GM12878 (cell line): ENCODE measurements at regions not wholly inside any gene's neighbourhood (a gene's known extent, or its start where the extent isn't known, plus 50 kb on each side); places are given as distances from the start of the nearest gene placed in this dataset.

Source experiments
- ATAC-seq: fragments of 200-7000 bp; cut with Tn5 transposase; 3 replicates; pipeline ENCODE4 v1.9.1; 2020; ENCODE audit warnings: mild to moderate bottlenecking, moderate library complexity
- BruUV-seq: library from RNA; stranded (reverse); fragments of 400-500 nt; replicated peaks from 2 replicates; lab custom pipeline; 2021; lab: Mats Ljungman, UMichigan
- CTCF ChIA-PET: fragments of 300-600 bp; sonication (Branson Sonifier 250); formaldehyde crosslinking; extraction: SDS; loops from one replicate; lab custom pipeline; 2021; ENCODE audit warnings: inconsistent platforms; lab: Yijun Ruan, JAX
- POLR2A ChIA-PET: fragments of 350-600 bp; formaldehyde crosslinking; extraction: SDS; loops from one replicate; lab custom pipeline; 2021; ENCODE audit warnings: inconsistent platforms; lab: Charles Lee
- RAD21 ChIA-PET: fragments of 300-600 bp; sonication (Branson Sonifier 250); formaldehyde crosslinking; loops from one replicate; lab custom pipeline; 2023; ENCODE audit warnings: antibody characterized with exemption; ENCODE audit not compliant: unreplicated experiment; lab: Charles Lee
- SMC1A ChIA-PET: fragments of 300-600 bp; sonication (Branson Sonifier 250); formaldehyde crosslinking; loops from one replicate; lab custom pipeline; 2023; ENCODE audit not compliant: unreplicated experiment, uncharacterized antibody; lab: Charles Lee
- DNase-seq: peaks from one replicate; pipeline ENCODE4 v3.0.0-alpha.2; 2011; ENCODE audit warnings: low read depth, low spot score
- FAIRE-seq: peaks from 3 replicates; lab custom pipeline; 2011; peaks lifted over from hg19 to GRCh38; lab: Jason Lieb, UNC
- H2AFZ ChIP-seq: 2 replicates; pipeline ENCODE4 v1.6.0; 2011; ENCODE audit warnings: low read depth, low read length, control low read depth; ENCODE audit not compliant: control insufficient read depth
- H3K27ac ChIP-seq: 2 replicates; pipeline ENCODE4 v1.5.1; 2011; ENCODE audit warnings: control low read depth; ENCODE audit not compliant: control insufficient read depth, insufficient read depth
- H3K27me3 ChIP-seq, 2 experiments: replicated peaks in 1 of 2; 2 replicates each; pipeline versions ENCODE4 v1.6.0 to v1.6.1; 2011; ENCODE audit warnings: low read length in 1 of 2; ENCODE audit not compliant: control insufficient read depth in 2 of 2, insufficient read depth in 2 of 2
- H3K36me3 ChIP-seq, 2 experiments: 2 replicates each; pipeline ENCODE4 v1.5.1; 2011; ENCODE audit warnings: low read length in 1 of 2; ENCODE audit not compliant: control insufficient read depth in 2 of 2, insufficient read depth in 2 of 2
- H3K4me1 ChIP-seq: 2 replicates; pipeline ENCODE4 v1.6.1; 2011; ENCODE audit warnings: mild to moderate bottlenecking, low read length, moderate library complexity, mixed read lengths; ENCODE audit not compliant: control insufficient read depth, insufficient read depth
- H3K4me2 ChIP-seq: 2 replicates; pipeline ENCODE4 v1.6.0; 2011; ENCODE audit warnings: control low read depth; ENCODE audit not compliant: control insufficient read depth, insufficient read depth
- H3K4me3 ChIP-seq: fragments of 200-600 bp; sonication (generic); 2 replicates; pipeline ENCODE4 v1.5.1; 2016
- H3K79me2 ChIP-seq: 2 replicates; pipeline ENCODE4 v1.6.0; 2011; ENCODE audit warnings: low read length; ENCODE audit not compliant: control insufficient read depth, insufficient read depth
- H3K9ac ChIP-seq: 2 replicates; pipeline ENCODE4 v1.8.0; 2011; ENCODE audit warnings: low read length, control low read depth, mixed read lengths; ENCODE audit not compliant: control insufficient read depth, insufficient read depth
- H3K9me3 ChIP-seq: replicated peaks from 3 replicates; pipeline ENCODE4 v1.5.1; 2011; ENCODE audit warnings: mild to moderate bottlenecking, low read length; ENCODE audit not compliant: control insufficient read depth, insufficient read depth
- H4K20me1 ChIP-seq: 2 replicates; pipeline ENCODE4 v1.6.0; 2011; ENCODE audit not compliant: control insufficient read depth, insufficient read depth
- CHD2 ChIP-seq: IDR thresholded peaks from 2 replicates; pipeline ENCODE4 v1.6.1; 2011; ENCODE audit warnings: low read depth, low read length, improper control_type of control experiment, borderline replicate concordance
- CREM ChIP-seq: IDR thresholded peaks from 2 replicates; pipeline ENCODE4 v1.6.1; 2014; ENCODE audit warnings: antibody characterized with exemption, low read depth
- MTA2 ChIP-seq: fragments of 450-650 bp; IDR thresholded peaks from 2 replicates; pipeline ENCODE4 v1.6.1; 2016; ENCODE audit warnings: low read depth, mild to moderate bottlenecking, moderate library complexity
- MYB ChIP-seq: fragments of 150-350 bp; IDR thresholded peaks from 2 replicates; pipeline ENCODE4 v1.6.1; 2014; ENCODE audit warnings: mild to moderate bottlenecking, low read depth, low read length, borderline replicate concordance
- ZSCAN29 ChIP-seq: fragments of 450-650 bp; IDR thresholded peaks from 2 replicates; pipeline ENCODE4 v1.6.1; 2017; ENCODE audit warnings: mild to moderate bottlenecking, moderate library complexity
- ZZZ3 ChIP-seq: IDR thresholded peaks from 2 replicates; pipeline ENCODE4 v1.6.1; 2011; ENCODE audit warnings: low read depth; ENCODE audit not compliant: control insufficient read depth, insufficient read length
- WGBS: methylation state at CpG from one replicate; pipeline ENCODE4 v1.1.6; 2016; ENCODE audit warnings: low lambda C conversion rate; ENCODE audit not compliant: insufficient replicate concordance, insufficient coverage; ENCODE audit errors: missing lambda C conversion rate; 5-methylcytosine and 5-hydroxymethylcytosine counted together
- in situ Hi-C: fragments of 300-500 bp; cut with MboI; formaldehyde crosslinking; loops from 9 replicates; pipeline ENCODE4 v1.14.3; 2018; ENCODE audit warnings: mixed read lengths
- intact Hi-C: fragments of 100-400 bp; cut with micrococcal nuclease; formaldehyde crosslinking; loops from one replicate; pipeline ENCODE4 v1.14.2; 2022; ENCODE audit not compliant: unreplicated experiment
- TF ChIP-seq, protein P1 (sequence below): fragments of 450-650 bp; IDR thresholded peaks from 2 replicates; pipeline ENCODE4 v1.6.1; 2017; ENCODE audit warnings: mild to moderate bottlenecking

DNA sequence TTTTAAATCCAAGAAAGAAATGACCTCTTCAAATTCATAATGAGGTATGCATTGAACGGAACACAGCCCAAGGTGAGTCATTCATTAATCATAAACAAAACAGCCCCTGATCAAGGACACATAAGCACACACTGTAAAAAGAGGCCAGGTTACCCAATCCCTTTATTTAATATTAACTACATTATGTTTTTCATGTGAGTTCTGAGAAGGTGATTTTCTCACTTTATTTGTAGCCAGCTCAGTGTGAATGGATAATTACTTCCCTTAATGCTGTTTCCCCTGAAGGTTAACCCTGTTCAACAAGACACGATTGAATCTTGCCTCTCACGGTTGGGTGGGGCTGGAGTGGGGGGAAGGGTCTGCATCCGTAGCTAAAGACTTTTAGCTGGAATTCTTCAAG lies 257.3 kb upstream of the SALL1 start:
- H3K36me3 ChIP-seq: no peaks in the 10 kb centered on the region
- TF ChIP-seq, protein P1, sequence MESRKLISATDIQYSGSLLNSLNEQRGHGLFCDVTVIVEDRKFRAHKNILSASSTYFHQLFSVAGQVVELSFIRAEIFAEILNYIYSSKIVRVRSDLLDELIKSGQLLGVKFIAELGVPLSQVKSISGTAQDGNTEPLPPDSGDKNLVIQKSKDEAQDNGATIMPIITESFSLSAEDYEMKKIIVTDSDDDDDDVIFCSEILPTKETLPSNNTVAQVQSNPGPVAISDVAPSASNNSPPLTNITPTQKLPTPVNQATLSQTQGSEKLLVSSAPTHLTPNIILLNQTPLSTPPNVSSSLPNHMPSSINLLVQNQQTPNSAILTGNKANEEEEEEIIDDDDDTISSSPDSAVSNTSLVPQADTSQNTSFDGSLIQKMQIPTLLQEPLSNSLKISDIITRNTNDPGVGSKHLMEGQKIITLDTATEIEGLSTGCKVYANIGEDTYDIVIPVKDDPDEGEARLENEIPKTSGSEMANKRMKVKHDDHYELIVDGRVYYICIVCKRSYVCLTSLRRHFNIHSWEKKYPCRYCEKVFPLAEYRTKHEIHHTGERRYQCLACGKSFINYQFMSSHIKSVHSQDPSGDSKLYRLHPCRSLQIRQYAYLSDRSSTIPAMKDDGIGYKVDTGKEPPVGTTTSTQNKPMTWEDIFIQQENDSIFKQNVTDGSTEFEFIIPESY: no peak
- TF ChIP-seq ZZZ3 (no peak), MTA2 (peak; percentile 56)
- ChIA-PET POLR2A (no interaction called here), CTCF (no interaction called here), RAD21 (interaction anchor here (1.0 to 1.3 kb wide), 3 partner anchors 150 to 358 kb away, joined by 3 read pairs; no protein-coding TSS in a partner anchor), SMC1A (interaction anchor here (0.7 to 1.3 kb wide), 6 partner anchors 18 to 169 kb away, joined by 3 to 5 read pairs (median 4); no protein-coding TSS in a partner anchor)
- ATAC-seq (peak; percentile 68), FAIRE-seq (no peak), DNase-seq (no peak)
- H3K4me3 ChIP-seq: no peak overlapping the region
- no peaks in the 10 kb centered on the region for H4K20me1 ChIP-seq
- H2AFZ ChIP-seq: no peak overlapping the region
- no peaks in the 10 kb centered on the region for H3K27me3 ChIP-seq
- in situ Hi-C loops: no loop called here
- no peak overlapping the region for H3K4me2 ChIP-seq
- WGBS: 18% methylated on average over 4 of the region's 4 CpGs
- no peaks in the 10 kb centered on the region for H3K9me3 ChIP-seq
- no peaks in the 10 kb centered on the region for H3K4me1 ChIP-seq
- intact Hi-C loops: loop anchor here (10.0 kb wide), 1 partner anchor 166 kb away; no protein-coding TSS in a partner anchor
- no peak overlapping the region for H3K27ac ChIP-seq
- H3K9ac ChIP-seq: no peak overlapping the region
- H3K79me2 ChIP-seq: no peaks in the 10 kb centered on the region
- no TSS peak for BruUV-seq

DNA sequence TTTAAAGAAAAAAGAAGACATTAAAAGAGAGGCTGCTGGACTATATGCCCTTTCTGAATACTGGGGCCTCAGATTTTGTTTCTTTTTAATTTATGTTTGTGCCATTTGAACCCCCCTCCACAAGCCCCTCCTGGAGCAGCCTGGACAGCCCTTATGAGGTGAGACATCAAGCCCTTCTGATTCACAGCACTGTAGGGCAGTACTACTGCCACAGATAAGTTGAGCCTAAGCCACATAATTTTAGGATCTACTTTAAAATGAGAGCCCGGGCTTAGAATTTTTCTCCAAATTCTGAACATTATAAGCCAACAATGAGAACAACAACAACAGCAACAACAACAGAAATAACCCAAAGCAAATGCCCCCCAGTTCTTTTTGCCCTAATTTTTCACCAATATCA lies 256.9 kb upstream of the SALL1 start:
- ChIA-PET RAD21 (interaction anchor here (1.3 kb wide), 1 partner anchor 179 kb away, joined by 3 read pairs; no protein-coding TSS in a partner anchor), CTCF (no interaction called here)
- Histone ChIP-seq H3K79me2 (no peaks in the 10 kb centered on the region), H2AFZ (no peak overlapping the region), H3K9me3 (no peaks in the 10 kb centered on the region), H3K4me1 (no peaks in the 10 kb centered on the region), H3K4me2 (no peak overlapping the region)
- TF ChIP-seq CREM (no peak), MYB (no peak), ZSCAN29 (no peak), CHD2 (no peak)
- TF ChIP-seq, all 136 proteins: peak for 0
- ChIA-PET POLR2A (no interaction called here), SMC1A (interaction anchor here (1.2 kb wide), 1 partner anchor 170 kb away, joined by 3 read pairs; no protein-coding TSS in a partner anchor)
- ATAC-seq: no peak; the same call in 1 of the 3 replicates
- Histone ChIP-seq H3K36me3 (no peaks in the 10 kb centered on the region), H3K9ac (no peak overlapping the region), H3K27ac (no peak overlapping the region), H3K27me3 (no peaks in the 10 kb centered on the region), H3K4me3 (no peak overlapping the region), H4K20me1 (no peaks in the 10 kb centered on the region)
- WGBS: 0% methylated on average over 1 of the region's 1 CpG
- FAIRE-seq: no peak
- intact Hi-C loops (loop anchor here (10.0 kb wide), 1 partner anchor 167 kb away; no protein-coding TSS in a partner anchor), in situ Hi-C loops (no loop called here)
- DNase-seq: no peak
- BruUV-seq: no TSS peak
